ENCODE measurements at regions not wholly inside any gene's neighbourhood (a gene's known extent, or its start where the extent isn't known, plus 50 kb on each side); places are given as distances from the start of the nearest gene placed in this dataset.

DNA sequence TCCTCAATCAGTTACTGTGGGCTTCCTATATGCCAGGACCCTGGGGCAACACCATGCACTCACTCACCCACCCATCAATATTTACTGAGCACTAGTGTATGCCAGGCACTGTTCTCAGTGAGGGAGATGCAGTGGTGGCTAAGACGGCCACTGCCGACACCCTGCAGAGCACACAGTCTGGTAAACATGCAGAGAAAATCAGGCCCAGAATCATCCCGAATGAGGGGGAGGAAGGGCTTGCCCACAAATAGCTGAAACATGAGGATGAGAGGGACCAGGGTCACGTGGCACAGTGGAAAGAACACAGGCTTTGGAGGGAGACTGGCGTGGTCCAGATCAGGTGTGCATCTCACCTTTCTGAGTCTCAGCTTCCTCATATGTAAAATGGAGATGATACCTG, 89.2 kb upstream of the IGSF21 start:
- no peak for ATAC-seq
- no peaks in the 10 kb centered on the region for H3K36me3 ChIP-seq
- TF ChIP-seq, protein P1, sequence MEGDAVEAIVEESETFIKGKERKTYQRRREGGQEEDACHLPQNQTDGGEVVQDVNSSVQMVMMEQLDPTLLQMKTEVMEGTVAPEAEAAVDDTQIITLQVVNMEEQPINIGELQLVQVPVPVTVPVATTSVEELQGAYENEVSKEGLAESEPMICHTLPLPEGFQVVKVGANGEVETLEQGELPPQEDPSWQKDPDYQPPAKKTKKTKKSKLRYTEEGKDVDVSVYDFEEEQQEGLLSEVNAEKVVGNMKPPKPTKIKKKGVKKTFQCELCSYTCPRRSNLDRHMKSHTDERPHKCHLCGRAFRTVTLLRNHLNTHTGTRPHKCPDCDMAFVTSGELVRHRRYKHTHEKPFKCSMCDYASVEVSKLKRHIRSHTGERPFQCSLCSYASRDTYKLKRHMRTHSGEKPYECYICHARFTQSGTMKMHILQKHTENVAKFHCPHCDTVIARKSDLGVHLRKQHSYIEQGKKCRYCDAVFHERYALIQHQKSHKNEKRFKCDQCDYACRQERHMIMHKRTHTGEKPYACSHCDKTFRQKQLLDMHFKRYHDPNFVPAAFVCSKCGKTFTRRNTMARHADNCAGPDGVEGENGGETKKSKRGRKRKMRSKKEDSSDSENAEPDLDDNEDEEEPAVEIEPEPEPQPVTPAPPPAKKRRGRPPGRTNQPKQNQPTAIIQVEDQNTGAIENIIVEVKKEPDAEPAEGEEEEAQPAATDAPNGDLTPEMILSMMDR (IDR thresholded peaks at IDR 0.05) = no peak
- no peaks in the 10 kb centered on the region for H3K4me1 ChIP-seq
- H3K27ac ChIP-seq = no peak overlapping the region
- intact Hi-C loops (cut with DNase I) = no loop called here
- H3K9me3 ChIP-seq = no peaks in the 10 kb centered on the region
- WGBS, 2 donors = 43 to 47% methylated on average over 5 of the region's 5 CpGs
- no peak for DNase-seq
- H3K27me3 ChIP-seq = peaks cover 0 to 82% (median 46%) of the 10 kb centered on the region in 7 donors
- no peak overlapping the region for H3K4me3 ChIP-seq

DNA sequence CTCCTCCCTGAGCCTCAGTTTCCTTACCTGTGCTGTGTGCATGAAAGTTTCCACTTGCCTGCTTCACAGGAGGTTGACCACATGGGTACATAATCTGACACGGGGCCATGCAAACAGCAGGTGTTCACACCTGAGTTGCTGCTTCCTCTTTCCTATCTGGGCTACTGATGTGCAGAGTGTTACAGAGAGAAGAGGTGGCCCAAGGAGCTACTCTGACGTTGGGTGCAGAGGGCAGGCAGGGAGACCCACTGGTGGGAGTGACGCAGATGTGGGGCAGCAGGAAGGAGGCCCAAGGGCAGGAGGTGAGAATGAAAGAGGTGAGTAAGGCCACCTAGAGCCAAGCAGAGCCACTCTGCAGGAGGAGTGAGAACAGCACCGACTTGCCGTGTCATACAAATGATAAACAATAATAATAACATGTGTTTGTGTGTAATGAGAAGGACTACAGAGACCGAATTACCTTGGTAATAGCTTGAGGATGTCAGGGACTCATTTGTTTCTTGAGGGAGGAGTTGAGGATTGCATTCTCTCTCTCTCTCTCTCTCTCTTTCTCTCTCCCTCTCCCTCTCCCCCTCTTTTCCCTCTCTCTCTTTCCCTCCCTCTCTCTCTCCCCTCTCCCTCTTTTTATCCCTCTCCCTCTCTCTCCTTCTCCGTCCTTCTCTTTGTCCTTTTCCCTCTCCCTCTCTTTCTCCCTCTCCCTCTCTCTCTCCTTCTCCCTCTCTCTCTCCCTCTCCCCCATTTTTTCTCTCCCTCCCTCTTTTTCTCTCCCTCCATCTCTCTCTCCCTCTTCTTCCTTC, 87.4 kb upstream of the IGSF21 start:
- H3K27me3 ChIP-seq = peaks cover 0 to 88% (median 37%) of the 10 kb centered on the region in 7 donors
- TF ChIP-seq, protein P1 (IDR thresholded peaks at IDR 0.05) = no peak
- intact Hi-C loops (cut with DNase I) = no loop called here
- H3K27ac ChIP-seq = no peak overlapping the region
- H3K4me3 ChIP-seq = no peak overlapping the region
- ATAC-seq = no peak
- 40 to 46% methylated on average over 7 of the region's 7 CpGs for WGBS, 2 donors
- no peak for DNase-seq
- no peaks in the 10 kb centered on the region for H3K4me1 ChIP-seq
- H3K9me3 ChIP-seq = no peaks in the 10 kb centered on the region
- H3K36me3 ChIP-seq = no peaks in the 10 kb centered on the region

DNA sequence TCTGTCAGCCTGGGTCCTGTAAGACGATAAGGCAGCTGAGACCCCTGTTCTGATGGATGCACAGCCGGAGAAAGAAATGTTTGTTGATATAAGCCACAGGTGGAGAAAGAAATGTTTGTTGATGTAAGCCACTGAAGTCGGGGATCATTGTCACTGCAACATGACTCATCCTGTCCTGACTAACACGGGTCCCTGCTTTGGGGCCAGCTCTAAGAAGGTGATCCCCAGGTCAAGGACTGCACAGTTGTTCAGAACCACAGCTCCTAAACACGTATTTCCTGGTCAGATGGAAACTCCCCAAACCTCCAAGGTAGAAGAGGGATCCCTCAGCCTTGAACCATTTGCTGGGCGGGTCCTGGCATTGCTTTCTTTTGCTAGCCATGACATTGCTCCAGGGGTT, 86.4 kb upstream of the IGSF21 start:
- H3K36me3 ChIP-seq = no peaks in the 10 kb centered on the region
- ATAC-seq = no peak
- H3K4me3 ChIP-seq = no peak overlapping the region
- no peak for DNase-seq
- WGBS, 2 donors = 48 to 50% methylated on average over 6 of the region's 6 CpGs
- TF ChIP-seq, protein P1 (IDR thresholded peaks at IDR 0.05) = no peak
- H3K4me1 ChIP-seq = no peaks in the 10 kb centered on the region
- peaks cover 0 to 84% (median 42%) of the 10 kb centered on the region in 7 donors for H3K27me3 ChIP-seq
- intact Hi-C loops (cut with DNase I) = no loop called here
- no peaks in the 10 kb centered on the region for H3K9me3 ChIP-seq
- H3K27ac ChIP-seq = no peak overlapping the region

DNA sequence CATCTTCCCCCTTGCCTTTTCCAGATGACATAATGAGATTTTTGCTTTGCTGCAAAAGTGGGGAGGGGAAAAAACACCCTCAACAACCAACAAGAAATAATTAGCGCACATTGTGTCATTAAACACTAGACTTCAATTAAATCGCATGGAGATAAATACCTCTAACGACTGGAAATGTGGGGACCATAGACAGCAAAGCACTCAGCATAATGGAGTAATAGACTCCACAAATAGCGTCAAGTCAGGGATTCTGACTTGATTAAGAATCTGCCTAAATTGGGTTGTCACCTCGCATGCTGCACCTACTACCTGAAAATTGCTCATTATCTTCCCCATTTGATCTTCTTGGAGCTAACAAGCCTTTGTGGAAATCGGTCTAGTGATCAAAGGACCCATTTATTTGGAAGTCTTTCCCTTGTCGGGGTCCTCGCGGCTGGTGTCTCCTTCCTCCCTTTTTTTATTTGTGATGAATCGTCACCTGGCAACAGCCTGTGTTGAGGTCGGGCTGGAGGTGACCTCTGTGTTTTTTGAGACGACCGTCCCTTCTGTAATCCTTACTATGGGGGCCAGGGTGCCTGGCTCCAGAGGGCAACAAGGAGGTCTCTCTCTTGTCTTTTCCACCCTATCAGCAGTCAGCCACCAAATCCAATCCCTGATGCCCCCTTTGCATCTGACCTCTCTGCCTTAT, 75.3 kb upstream of the IGSF21 start:
- Histone ChIP-seq H3K4me3 (no peak overlapping the region), H3K27ac (no peak overlapping the region), H3K4me1 (no peaks in the 10 kb centered on the region), H3K9me3 (no peaks in the 10 kb centered on the region), H3K27me3 (peaks cover 0 to 78% (median 48%) of the 10 kb centered on the region in 7 donors), H3K36me3 (no peaks in the 10 kb centered on the region)
- DNase-seq (no peak), ATAC-seq (no peak)
- 49 to 57% methylated on average over 13 of the region's 13 CpGs for WGBS, 2 donors
- intact Hi-C loops (cut with DNase I) = no loop called here
- TF ChIP-seq, protein P1 (IDR thresholded peaks at IDR 0.05) = no peak
